CD4-positive, alpha-beta T cell (primary cell): ENCODE measurements at regions not wholly inside any gene's neighbourhood (a gene's known extent, or its start where the extent isn't known, plus 50 kb on each side); places are given as distances from the start of the nearest gene placed in this dataset.
A peak's percentile ranks its signal among the peaks of the same experiment; 100 is the strongest.

Experiments used
- ATAC-seq: fragments of 200-7000 bp; cut with Tn5 transposase; one replicate; pipeline ENCODE4 v1.10.0; 2022; ENCODE audit warnings: mild to moderate bottlenecking; ENCODE audit not compliant: poor library complexity
- CTCF ChIA-PET: fragments of 350-600 bp; sonication (Branson Sonifier 250); formaldehyde crosslinking; loops from one replicate; lab custom pipeline; 2021; ENCODE audit warnings: antibody characterized with exemption, inconsistent platforms; lab: Charles Lee
- POLR2A ChIA-PET: fragments of 350-600 bp; sonication (Branson Sonifier 250); formaldehyde crosslinking; loops from one replicate; lab custom pipeline; 2021; ENCODE audit warnings: antibody characterized with exemption, inconsistent platforms; lab: Charles Lee
- DNase-seq, 14 experiments: peaks; one replicate each; pipeline ENCODE4 v3.0.0-alpha.2; 2013 to 2020; ENCODE audit warnings: mixed read lengths in 2 of 14
- H3K27ac ChIP-seq, 2 donors: one replicate each; pipeline versions ENCODE4 v1.5.1 to v1.7.0; 2013; ENCODE audit warnings: low read length in 2 of 2, low read depth in 1 of 2, mild to moderate bottlenecking in 1 of 2
- H3K27me3 ChIP-seq, 2 experiments: 1 replicate in 1 of 2; 2 replicates in 1 of 2; pipeline versions ENCODE4 v1.6.1 to v1.7.0; 2013; ENCODE audit warnings: low read length in 2 of 2, control low read depth in 1 of 2, mild to moderate bottlenecking in 1 of 2, moderate library complexity in 1 of 2; ENCODE audit not compliant: insufficient read depth in 2 of 2, control insufficient read depth in 1 of 2
- H3K36me3 ChIP-seq: one replicate; pipeline ENCODE4 v1.6.1; 2013; ENCODE audit warnings: low read length, control low read depth; ENCODE audit not compliant: insufficient read depth
- H3K4me1 ChIP-seq: one replicate; pipeline ENCODE4 v1.6.1; 2013; ENCODE audit warnings: low read length, control low read depth; ENCODE audit not compliant: insufficient read depth
- H3K4me3 ChIP-seq: one replicate; pipeline ENCODE4 v1.5.1; 2013; ENCODE audit warnings: mild to moderate bottlenecking, low read length, moderate library complexity
- H3K9me3 ChIP-seq, 2 experiments: 1 replicate in 1 of 2; 2 replicates in 1 of 2; pipeline versions ENCODE4 v1.6.1 to v1.7.0; 2013; ENCODE audit warnings: low read length in 2 of 2, mild to moderate bottlenecking in 2 of 2, control low read depth in 1 of 2, moderate library complexity in 1 of 2; ENCODE audit not compliant: control insufficient read depth in 1 of 2, insufficient read depth in 1 of 2
- H3K27ac Mint-ChIP-seq: one replicate; pipeline ENCODE4 v1.8.0; 2020; ENCODE audit warnings: mixed read lengths
- H3K27me3 Mint-ChIP-seq: one replicate; pipeline ENCODE4 v1.8.0; 2021; ENCODE audit warnings: mixed read lengths
- H3K36me3 Mint-ChIP-seq: one replicate; pipeline ENCODE4 v1.8.0; 2021; ENCODE audit warnings: low read depth, mixed read lengths
- H3K4me1 Mint-ChIP-seq: one replicate; pipeline ENCODE4 v1.8.0; 2021; ENCODE audit warnings: low read depth, mixed read lengths
- H3K4me3 Mint-ChIP-seq: one replicate; pipeline ENCODE4 v1.8.0; 2020; ENCODE audit warnings: mild to moderate bottlenecking, mixed read lengths
- H3K9me3 Mint-ChIP-seq: one replicate; pipeline ENCODE4 v1.8.0; 2020; ENCODE audit warnings: mixed read lengths
- CTCF ChIP-seq: fragments of 200-600 bp; IDR thresholded peaks from one replicate; pipeline ENCODE4 v1.8.0; 2022; ENCODE audit warnings: antibody characterized with exemption, mild to moderate bottlenecking
- intact Hi-C, 2 experiments: fragments of 100-400 bp; cut with DNase I in 1 of 2; cut with micrococcal nuclease in 1 of 2; formaldehyde crosslinking; loops; one replicate each; pipeline versions ENCODE4 v1.15.1 to v1.9.0; 2023 to 2025; cut with DNase I, micrococcal nuclease

GRCh38 chr1:30413606-30414005, 309.8 kb downstream of the MATN1 start:
- intact Hi-C loops = no loop called here
- ChIA-PET CTCF (no interaction called here), POLR2A (no interaction called here)
- Histone ChIP-seq H3K36me3 (no peaks in the 10 kb centered on the region), H3K27me3 (peaks cover 0 to 4% of the 10 kb centered on the region in 2 experiments), H3K4me1 (no peaks in the 10 kb centered on the region), H3K9me3 (no peaks in the 10 kb centered on the region), H3K27ac (no peak overlapping the region), H3K4me3 (no peak overlapping the region)
- no peak overlapping the region for H3K27ac Mint-ChIP-seq
- peaks cover 25% of the 10 kb centered on the region for H3K27me3 Mint-ChIP-seq
- no peak overlapping the region for H3K4me3 Mint-ChIP-seq
- no peak for TF ChIP-seq CTCF
- H3K4me1 Mint-ChIP-seq = no peaks in the 10 kb centered on the region
- DNase-seq (peak in 1 of 14 experiments; percentile 14), ATAC-seq (no peak)
- no peaks in the 10 kb centered on the region for H3K9me3 Mint-ChIP-seq
- H3K36me3 Mint-ChIP-seq = no peaks in the 10 kb centered on the region

- CTCF ChIA-PET = no interaction called here
- H3K27me3 Mint-ChIP-seq = peaks cover 26% of the 10 kb centered on the region
- TF ChIP-seq CTCF = no peak
These were observed 310.3 kb downstream of the MATN1 start for GRCh38 chr1:30413111-30413440.

GRCh38 chr1:30412241-30413110, 310.9 kb downstream of the MATN1 start:
- DNase-seq = peak in 1 of 14 experiments; percentile 17
- H3K9me3 Mint-ChIP-seq = no peaks in the 10 kb centered on the region
- H3K36me3 ChIP-seq = no peaks in the 10 kb centered on the region
- ChIA-PET CTCF (no interaction called here), POLR2A (no interaction called here)
- no peak for TF ChIP-seq CTCF
- no peak overlapping the region for H3K4me3 ChIP-seq
- no peak overlapping the region for H3K27ac ChIP-seq
- no peaks in the 10 kb centered on the region for H3K36me3 Mint-ChIP-seq
- peaks cover 30% of the 10 kb centered on the region for H3K27me3 Mint-ChIP-seq
- H3K27me3 ChIP-seq = peaks cover 0 to 4% of the 10 kb centered on the region in 2 experiments
- intact Hi-C loops = no loop called here
- no peaks in the 10 kb centered on the region for H3K4me1 Mint-ChIP-seq
- no peaks in the 10 kb centered on the region for H3K9me3 ChIP-seq
- no peak for ATAC-seq
- H3K4me3 Mint-ChIP-seq = no peak overlapping the region
- no peak overlapping the region for H3K27ac Mint-ChIP-seq
- H3K4me1 ChIP-seq = no peaks in the 10 kb centered on the region

More at GRCh38 chr1:30413111-30413440, 310.3 kb downstream of the MATN1 start:
- Mint-ChIP-seq H3K27ac (no peak overlapping the region), H3K36me3 (no peaks in the 10 kb centered on the region), H3K9me3 (no peaks in the 10 kb centered on the region), H3K4me3 (no peak overlapping the region), H3K4me1 (no peaks in the 10 kb centered on the region)
- POLR2A ChIA-PET = no interaction called here
- Histone ChIP-seq H3K27me3 (peaks cover 0 to 4% of the 10 kb centered on the region in 2 experiments), H3K4me1 (no peaks in the 10 kb centered on the region), H3K9me3 (no peaks in the 10 kb centered on the region), H3K4me3 (no peak overlapping the region), H3K27ac (no peak overlapping the region), H3K36me3 (no peaks in the 10 kb centered on the region)
- no peak for DNase-seq
- no peak for ATAC-seq
- intact Hi-C loops = no loop called here
